ENCODE measurements at regions not wholly inside any gene's neighbourhood (a gene's known extent, or its start where the extent isn't known, plus 50 kb on each side); places are given as distances from the start of the nearest gene placed in this dataset.
"Not testable (repeated sequence)": the region's sequence is repeated elsewhere in the genome, so short reads cannot be mapped to it uniquely, and the experiment has no call there.

GRCh38 chr5:50501491-50502228, 60.6 kb upstream of the EMB start:
- H3K4me3 ChIP-seq (ENCODE audit: control insufficient read depth, low read depth, low read length): no peak overlapping the region
- no peak for DNase-seq (ENCODE audit: low read depth)
- no peak for TF ChIP-seq CTCF (IDR thresholded peaks at IDR 0.05; ENCODE audit: control insufficient read depth, insufficient read depth, low read depth, low read length, missing control alignments)

DNA sequence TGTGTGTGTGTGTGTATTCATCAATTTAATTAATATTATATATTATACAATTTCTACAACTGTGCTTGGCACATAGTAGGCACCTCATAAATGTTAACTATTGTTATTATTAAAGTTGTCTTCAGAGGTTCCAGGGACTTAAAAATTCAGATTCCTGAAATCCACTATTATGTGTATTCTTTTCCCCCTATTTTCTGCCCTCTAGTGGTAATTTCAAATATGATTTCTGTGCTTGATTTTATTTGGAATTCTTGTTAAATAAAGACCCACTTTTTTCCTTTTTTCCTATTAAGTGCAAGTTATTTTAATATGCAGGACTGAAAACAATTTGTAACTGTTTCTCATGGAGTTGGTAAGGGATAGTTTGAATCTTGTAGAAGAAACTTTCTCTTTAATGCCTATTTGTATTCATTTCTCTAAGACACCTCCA, 72.0 kb upstream of the EMB start:
- not testable (repeated sequence) for H3K4me3 ChIP-seq (ENCODE audit: control insufficient read depth, low read depth, low read length); DNase-seq (ENCODE audit: low read depth)

DNA sequence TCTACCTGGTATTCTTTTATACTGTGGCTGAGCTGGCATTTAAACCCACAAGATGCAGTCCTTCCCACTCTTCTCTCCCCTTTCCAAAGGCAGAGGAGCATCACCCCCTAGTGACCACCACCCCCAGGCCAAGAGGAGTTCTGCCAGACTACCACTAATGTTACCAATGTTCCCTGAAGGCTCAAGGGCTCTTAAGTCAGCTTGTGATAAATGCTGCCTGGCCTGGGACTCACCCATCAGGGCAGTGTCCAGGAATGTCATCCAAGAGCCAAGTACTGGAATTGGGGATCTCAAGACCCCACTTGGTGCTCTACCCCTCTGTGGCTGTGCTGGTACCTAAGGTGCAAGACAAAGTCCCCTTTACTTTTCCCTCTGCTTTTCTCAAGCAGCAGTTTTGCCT, 80.0 kb upstream of the EMB start:
- not testable (repeated sequence) for H3K4me3 ChIP-seq (ENCODE audit: control insufficient read depth, low read depth, low read length); DNase-seq (ENCODE audit: low read depth)

GRCh38 chr5:50527514-50528060, 86.5 kb upstream of the EMB start:
- H3K4me3 ChIP-seq (ENCODE audit: control insufficient read depth, low read depth, low read length); DNase-seq (ENCODE audit: low read depth): not testable (repeated sequence)

DNA sequence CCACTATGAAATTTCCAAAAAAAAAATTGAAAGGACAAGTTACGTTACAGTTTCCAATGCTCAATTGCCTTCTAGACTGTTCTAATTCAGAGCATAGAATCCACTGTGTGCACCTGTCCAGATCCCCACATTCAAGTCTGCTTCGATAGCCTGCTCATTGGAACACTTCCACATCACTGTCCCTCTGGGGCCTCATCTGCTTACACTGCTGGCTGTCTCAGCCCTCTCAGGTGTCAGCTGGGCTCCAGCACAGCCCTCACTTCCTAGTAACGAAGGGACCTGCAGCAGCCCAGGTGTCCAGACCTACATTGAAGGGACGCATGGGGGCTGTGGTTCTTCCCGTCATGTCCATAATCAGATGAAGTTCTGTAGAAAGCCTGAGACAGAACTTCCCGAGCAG, 94.3 kb upstream of the EMB start:
- no peak overlapping the region for H3K4me3 ChIP-seq (ENCODE audit: control insufficient read depth, low read depth, low read length)
- TF ChIP-seq CTCF (IDR thresholded peaks at IDR 0.05; ENCODE audit: control insufficient read depth, insufficient read depth, low read depth, low read length, missing control alignments): no peak
- DNase-seq (ENCODE audit: low read depth): no peak

DNA sequence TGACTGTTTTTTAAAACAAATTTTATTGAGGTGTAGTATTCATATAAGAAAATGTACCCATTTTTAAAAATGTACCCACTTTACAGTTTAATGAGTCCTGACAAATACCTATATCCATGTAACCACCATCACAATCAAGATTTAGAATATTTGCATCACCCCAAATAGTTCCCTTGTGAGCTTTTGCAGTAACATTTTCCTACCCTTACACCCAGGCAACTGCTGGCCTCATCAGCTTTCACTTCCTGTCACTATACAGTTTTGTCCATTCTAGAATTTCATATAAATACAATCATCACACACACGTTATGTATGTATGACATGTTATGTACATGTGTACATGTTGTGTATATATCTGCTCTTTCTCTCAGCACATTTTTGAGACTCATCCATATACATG, 96.4 kb upstream of the EMB start:
- H3K4me3 ChIP-seq (ENCODE audit: control insufficient read depth, low read depth, low read length); DNase-seq (ENCODE audit: low read depth): not testable (repeated sequence)

DNA sequence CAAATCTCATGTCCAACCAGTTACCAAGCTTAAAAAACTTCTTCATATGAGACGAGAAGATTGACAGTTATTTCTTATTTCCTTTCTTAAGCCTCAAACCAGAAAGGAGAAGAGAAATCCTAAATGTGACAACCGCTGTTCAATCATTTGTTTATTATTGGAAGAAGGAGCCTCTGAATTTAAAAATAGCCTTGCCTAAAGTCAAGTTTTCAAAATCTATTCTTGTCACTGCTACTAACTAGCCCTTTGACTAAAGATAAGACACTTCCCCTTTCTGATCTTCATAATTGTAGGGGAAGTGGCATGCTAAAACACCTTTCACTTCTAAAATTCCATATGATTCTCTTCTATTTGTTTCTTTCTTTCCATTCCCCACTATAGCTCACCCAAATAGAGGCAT, 106.2 kb upstream of the EMB start:
- H3K4me3 ChIP-seq (ENCODE audit: control insufficient read depth, low read depth, low read length): no peak overlapping the region
- no peak for DNase-seq (ENCODE audit: low read depth)
- no peak for TF ChIP-seq CTCF (IDR thresholded peaks at IDR 0.05; ENCODE audit: control insufficient read depth, insufficient read depth, low read depth, low read length, missing control alignments)

GRCh38 chr5:50550267-50550666, 109.2 kb upstream of the EMB start:
- TF ChIP-seq CTCF (IDR thresholded peaks at IDR 0.05; ENCODE audit: control insufficient read depth, insufficient read depth, low read depth, low read length, missing control alignments): no peak
- H3K4me3 ChIP-seq (ENCODE audit: control insufficient read depth, low read depth, low read length): no peak overlapping the region
- no peak for DNase-seq (ENCODE audit: low read depth)

- no peak for DNase-seq (ENCODE audit: low read depth)
- no peak for TF ChIP-seq CTCF (IDR thresholded peaks at IDR 0.05; ENCODE audit: control insufficient read depth, insufficient read depth, low read depth, low read length, missing control alignments)
- H3K4me3 ChIP-seq (ENCODE audit: control insufficient read depth, low read depth, low read length): no peak overlapping the region
Observed at GRCh38 chr5:50550993-50551392, 109.9 kb upstream of the EMB start.

Measured in AG09309 (cell line).